DMS79 (cell line): ENCODE measurements at regions not wholly inside any gene's neighbourhood (a gene's known extent, or its start where the extent isn't known, plus 50 kb on each side); places are given as distances from the start of the nearest gene placed in this dataset.

Experiments used
- DNase-seq: peaks from one replicate; lab custom pipeline; 2025; lab: John Stamatoyannopoulos, UW

DNA sequence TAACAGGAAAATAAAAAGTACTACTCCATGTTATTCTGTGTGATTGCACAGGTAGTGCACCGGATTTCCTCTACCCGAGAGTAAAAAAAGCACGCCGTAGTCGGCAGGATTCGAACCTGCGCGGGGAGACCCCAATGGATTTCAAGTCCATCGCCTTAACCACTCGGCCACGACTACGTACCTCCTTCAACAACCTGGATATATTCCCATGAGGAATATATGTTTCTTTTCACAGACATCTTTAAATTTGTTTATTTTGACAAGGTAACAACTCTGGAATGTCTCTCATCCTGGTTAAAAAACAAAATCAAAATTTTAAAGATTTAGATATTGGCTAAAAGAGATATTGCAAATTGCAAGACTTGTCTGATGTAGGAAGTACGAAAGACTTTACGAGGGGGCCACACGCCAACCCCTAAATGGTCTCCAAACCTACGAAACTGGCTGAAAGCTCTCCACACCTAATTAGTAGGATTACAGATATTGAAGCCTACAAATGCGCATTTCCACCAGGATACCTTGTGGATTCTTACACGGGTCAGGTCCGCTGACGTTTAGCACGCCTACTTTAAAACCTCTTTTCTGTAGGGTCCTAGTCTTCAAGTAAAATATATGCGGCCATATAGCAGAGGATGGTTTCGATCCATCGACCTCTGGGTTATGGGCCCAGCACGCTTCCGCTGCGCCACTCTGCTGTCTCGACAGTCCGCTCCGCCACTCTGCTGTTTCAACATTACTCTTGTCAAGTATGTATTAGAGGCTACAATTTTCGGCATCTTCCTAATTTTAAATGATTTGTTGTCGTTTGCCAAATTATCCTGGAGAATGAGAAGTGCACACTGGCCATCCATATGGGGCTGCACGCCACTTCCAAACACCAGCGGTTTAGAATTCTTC is 52.2 kb upstream of the BTN3A2 start:
- peak; percentile 33 for DNase-seq
